ENCODE measurements at regions not wholly inside any gene's neighbourhood (a gene's known extent, or its start where the extent isn't known, plus 50 kb on each side); places are given as distances from the start of the nearest gene placed in this dataset.

DNA sequence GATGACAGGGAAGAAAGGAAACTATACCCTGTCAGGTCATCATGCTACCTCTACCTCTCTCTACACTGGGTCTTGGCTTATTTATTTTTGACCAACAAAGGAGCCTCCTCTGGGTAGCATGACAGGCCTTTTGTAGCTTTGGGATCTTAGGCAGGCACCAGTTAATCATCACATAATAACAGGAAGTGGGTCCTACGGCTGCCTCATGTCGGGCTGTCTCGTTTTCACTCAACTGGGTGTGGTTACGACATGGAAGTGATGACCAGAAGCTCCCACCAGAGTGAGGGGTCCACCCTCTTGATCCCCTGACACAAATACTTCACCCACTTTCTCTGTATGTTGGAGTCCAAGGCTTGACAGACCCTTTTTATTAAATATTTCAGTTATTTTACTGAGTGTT is 105.3 kb downstream of the CD47 start:
- ChIA-PET POLR2A (interaction anchor here (0.6 kb wide), 1 partner anchor 24 kb away, joined by 3 read pairs; no protein-coding TSS in a partner anchor), CTCF (interaction anchor here (1.6 to 2.2 kb wide), 4 partner anchors 9 to 58 kb away, joined by 3 to 9 read pairs (median 6); no protein-coding TSS in a partner anchor)
- no peak for DNase-seq
- Histone ChIP-seq H3F3A (replicated peaks; ENCODE audit: insufficient read depth) (peaks cover 24% of the 10 kb centered on the region), H3K9me3 (no peaks in the 10 kb centered on the region), H3K4me3 (ENCODE audit: low read depth in 2 of 2, low read length in 1 of 2) (no peak overlapping the region), H3K27ac (ENCODE audit: low read depth in 2 of 2, low read length in 1 of 2) (no peak overlapping the region), H3K9me2 (no peaks in the 10 kb centered on the region), H3K4me1 (ENCODE audit: control insufficient read depth in 1 of 2, insufficient read depth in 2 of 2, low read depth in 1 of 2, low read length in 1 of 2) (peaks cover 31 to 46% of the 10 kb centered on the region in 2 experiments), H4K20me1 (ENCODE audit: insufficient read depth) (no peaks in the 10 kb centered on the region), H3K27me3 (ENCODE audit: insufficient read depth) (no peaks in the 10 kb centered on the region), H3K36me3 (replicated peaks in 1 of 2; ENCODE audit: control insufficient read depth in 1 of 2, insufficient read depth in 2 of 2, low read length in 1 of 2) (no peaks in the 10 kb centered on the region), H3K4me2 (no peak overlapping the region), H3K79me2 (ENCODE audit: insufficient read depth) (no peaks in the 10 kb centered on the region), H3K9ac (no peak overlapping the region), H2AFZ (ENCODE audit: low read depth) (no peak overlapping the region)
- no peak for TF ChIP-seq POLR2AphosphoS5 (IDR thresholded peaks at IDR 0.05; ENCODE audit: low read depth, low read length)
- TF ChIP-seq FOSL2 (IDR thresholded peaks at IDR 0.05; ENCODE audit: borderline replicate concordance, low read depth) = no peak
- TF ChIP-seq FOXJ3 (CRISPR knock-in tag; IDR thresholded peaks at IDR 0.05) = no peak
- TF ChIP-seq NFIC (IDR thresholded peaks at IDR 0.05; ENCODE audit: borderline replicate concordance) = no peak
- TF ChIP-seq TCF12 (IDR thresholded peaks at IDR 0.05) = no peak
- TF ChIP-seq, protein P1, sequence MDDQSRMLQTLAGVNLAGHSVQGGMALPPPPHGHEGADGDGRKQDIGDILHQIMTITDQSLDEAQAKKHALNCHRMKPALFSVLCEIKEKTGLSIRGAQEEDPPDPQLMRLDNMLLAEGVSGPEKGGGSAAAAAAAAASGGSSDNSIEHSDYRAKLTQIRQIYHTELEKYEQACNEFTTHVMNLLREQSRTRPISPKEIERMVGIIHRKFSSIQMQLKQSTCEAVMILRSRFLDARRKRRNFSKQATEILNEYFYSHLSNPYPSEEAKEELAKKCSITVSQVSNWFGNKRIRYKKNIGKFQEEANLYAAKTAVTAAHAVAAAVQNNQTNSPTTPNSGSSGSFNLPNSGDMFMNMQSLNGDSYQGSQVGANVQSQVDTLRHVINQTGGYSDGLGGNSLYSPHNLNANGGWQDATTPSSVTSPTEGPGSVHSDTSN (IDR thresholded peaks at IDR 0.05) = no peak
- no peak for TF ChIP-seq EZH2phosphoT487 (IDR thresholded peaks at IDR 0.05; ENCODE audit: borderline replicate concordance, low read depth)
- TF ChIP-seq RAD21 (IDR thresholded peaks at IDR 0.05; ENCODE audit: low read length) = no peak
- TF ChIP-seq CHD2 (IDR thresholded peaks at IDR 0.05; ENCODE audit: low read length, partially characterized antibody) = no peak
- TF ChIP-seq, protein P2, sequence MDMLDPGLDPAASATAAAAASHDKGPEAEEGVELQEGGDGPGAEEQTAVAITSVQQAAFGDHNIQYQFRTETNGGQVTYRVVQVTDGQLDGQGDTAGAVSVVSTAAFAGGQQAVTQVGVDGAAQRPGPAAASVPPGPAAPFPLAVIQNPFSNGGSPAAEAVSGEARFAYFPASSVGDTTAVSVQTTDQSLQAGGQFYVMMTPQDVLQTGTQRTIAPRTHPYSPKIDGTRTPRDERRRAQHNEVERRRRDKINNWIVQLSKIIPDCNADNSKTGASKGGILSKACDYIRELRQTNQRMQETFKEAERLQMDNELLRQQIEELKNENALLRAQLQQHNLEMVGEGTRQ (IDR thresholded peaks at IDR 0.05; ENCODE audit: borderline replicate concordance, low read depth, low read length) = no peak
- TF ChIP-seq FOXM1 (IDR thresholded peaks at IDR 0.05; ENCODE audit: low read depth) = no peak
- TF ChIP-seq GABPA (IDR thresholded peaks at IDR 0.05; ENCODE audit: low read depth) = no peak
- no peak for TF ChIP-seq SMC3 (IDR thresholded peaks at IDR 0.05; ENCODE audit: low read depth, low read length)
- WGBS (ENCODE audit: low lambda C conversion rate) = 65% methylated on average over 4 of the region's 4 CpGs

DNA sequence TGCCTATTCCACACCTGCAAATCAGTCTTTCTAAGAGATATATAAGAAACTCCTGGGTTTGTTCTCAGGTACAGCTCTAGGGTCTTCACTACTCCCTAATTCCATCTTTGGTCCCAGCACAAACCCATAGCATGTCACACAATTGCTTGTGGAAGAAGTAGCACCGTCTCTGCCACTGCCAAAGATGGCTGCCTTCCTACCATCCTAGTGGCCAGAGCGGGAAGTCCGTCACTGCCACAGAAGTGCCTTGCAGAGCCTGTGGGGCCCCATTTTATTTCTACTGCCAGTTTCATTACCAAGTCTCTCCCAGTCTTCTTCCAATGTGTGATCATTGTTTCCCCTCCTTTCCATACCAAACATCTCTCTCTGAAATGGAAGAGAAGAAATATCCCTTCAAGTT is 107.6 kb downstream of the CD47 start:
- no peaks in the 10 kb centered on the region for H4K20me1 ChIP-seq (ENCODE audit: insufficient read depth)
- H3K4me1 ChIP-seq (ENCODE audit: control insufficient read depth in 1 of 2, insufficient read depth in 2 of 2, low read depth in 1 of 2, low read length in 1 of 2) = peaks cover 20 to 30% of the 10 kb centered on the region in 2 experiments
- no peak for DNase-seq
- H2AFZ ChIP-seq (ENCODE audit: low read depth) = no peak overlapping the region
- H3K27ac ChIP-seq (ENCODE audit: low read depth in 2 of 2, low read length in 1 of 2) = no peak overlapping the region
- no peak overlapping the region for H3K4me2 ChIP-seq
- no peaks in the 10 kb centered on the region for H3K9me3 ChIP-seq
- H3K79me2 ChIP-seq (ENCODE audit: insufficient read depth) = no peaks in the 10 kb centered on the region
- peaks cover 24% of the 10 kb centered on the region for H3F3A ChIP-seq (replicated peaks; ENCODE audit: insufficient read depth)
- H3K4me3 ChIP-seq (ENCODE audit: low read depth in 2 of 2, low read length in 1 of 2) = no peak overlapping the region
- H3K36me3 ChIP-seq (replicated peaks in 1 of 2; ENCODE audit: control insufficient read depth in 1 of 2, insufficient read depth in 2 of 2, low read length in 1 of 2) = no peaks in the 10 kb centered on the region
- WGBS (ENCODE audit: low lambda C conversion rate) = 100% methylated on average over 2 of the region's 3 CpGs
- H3K9ac ChIP-seq = no peak overlapping the region
- no peaks in the 10 kb centered on the region for H3K27me3 ChIP-seq (ENCODE audit: insufficient read depth)
- ChIA-PET CTCF (interaction anchor here (1.8 kb wide), 1 partner anchor 45 kb away, joined by 5 read pairs; no protein-coding TSS in a partner anchor), POLR2A (no interaction called here)
- no peak for TF ChIP-seq FOXM1 (IDR thresholded peaks at IDR 0.05; ENCODE audit: low read depth)
- no peak for TF ChIP-seq SIN3A (IDR thresholded peaks at IDR 0.05; ENCODE audit: borderline replicate concordance, low read depth, low read length)
- TF ChIP-seq RCOR1 (IDR thresholded peaks at IDR 0.05; ENCODE audit: low read length) = no peak
- no peak for TF ChIP-seq CHD2 (IDR thresholded peaks at IDR 0.05; ENCODE audit: low read length, partially characterized antibody)
- no peaks in the 10 kb centered on the region for H3K9me2 ChIP-seq

Measured in SK-N-SH (cell line).